Progenitor cell of endocrine pancreas (in vitro differentiated cells): ENCODE measurements at regions not wholly inside any gene's neighbourhood (a gene's known extent, or its start where the extent isn't known, plus 50 kb on each side); places are given as distances from the start of the nearest gene placed in this dataset.

Experiments
- DNase-seq: peaks from one replicate; pipeline ENCODE4 v3.0.0; 2021; ENCODE audit warnings: low spot score; ENCODE audit not compliant: unreplicated experiment
- H3K27ac Mint-ChIP-seq: 2 replicates; pipeline ENCODE4 v1.8.0; 2021; ENCODE audit warnings: mild to moderate bottlenecking, moderate library complexity, mixed read lengths
- H3K27me3 Mint-ChIP-seq: 2 replicates; pipeline ENCODE4 v1.8.0; 2021; ENCODE audit warnings: mixed read lengths
- H3K36me3 Mint-ChIP-seq: 2 replicates; pipeline ENCODE4 v1.8.0; 2022; ENCODE audit warnings: mixed read lengths; ENCODE audit not compliant: insufficient read depth
- H3K4me1 Mint-ChIP-seq: 2 replicates; pipeline ENCODE4 v1.8.0; 2021; ENCODE audit warnings: low read depth, mixed read lengths
- H3K4me3 Mint-ChIP-seq: 2 replicates; pipeline ENCODE4 v1.8.0; 2021; ENCODE audit warnings: low read depth, mild to moderate bottlenecking, moderate library complexity, mixed read lengths
- H3K9me3 Mint-ChIP-seq: 2 replicates; pipeline ENCODE4 v1.8.0; 2021; ENCODE audit warnings: low read depth, mixed read lengths
- TF ChIP-seq, protein P1 (sequence below): fragments of 200-600 bp; sonication (generic); IDR thresholded peaks from one replicate; pipeline ENCODE4 v1.5.0; 2021; ENCODE audit warnings: antibody characterized with exemption, mild to moderate bottlenecking; ENCODE audit not compliant: unreplicated experiment

DNA sequence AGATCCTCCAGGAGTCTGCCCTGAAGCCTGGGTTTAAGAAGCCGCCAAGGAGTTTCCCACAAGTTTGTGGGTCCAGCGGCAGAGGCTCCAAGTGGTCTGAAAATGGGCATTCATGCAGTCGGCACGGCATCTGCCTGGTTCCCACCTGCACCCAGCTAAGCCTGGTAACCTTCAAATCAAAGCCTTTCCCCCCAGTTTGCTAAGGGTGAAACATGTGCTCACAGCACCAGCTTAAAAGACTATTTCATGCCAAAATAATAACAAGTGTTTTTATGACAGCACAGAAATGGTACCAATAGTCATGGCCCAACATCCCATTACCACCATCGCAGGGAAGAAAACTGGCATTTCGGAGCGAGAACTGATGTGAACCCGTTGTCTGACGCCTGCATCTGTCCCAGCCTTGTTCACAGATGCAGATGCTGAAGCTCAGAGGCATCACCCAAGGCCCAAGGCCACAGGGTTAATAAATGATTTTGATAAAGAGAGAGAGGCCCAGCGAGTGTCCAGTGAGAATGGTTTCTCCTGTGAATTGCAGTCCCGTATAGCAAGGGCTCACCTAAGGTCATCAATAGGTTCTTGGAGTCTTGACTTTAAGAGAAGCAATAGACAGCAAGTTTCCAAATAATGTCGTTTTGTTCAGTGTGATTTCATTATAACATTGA is 188.0 kb upstream of the TPM1 start:
- peaks cover 7% of the 10 kb centered on the region for H3K27me3 Mint-ChIP-seq
- H3K4me3 Mint-ChIP-seq: no peak overlapping the region
- TF ChIP-seq, protein P1, sequence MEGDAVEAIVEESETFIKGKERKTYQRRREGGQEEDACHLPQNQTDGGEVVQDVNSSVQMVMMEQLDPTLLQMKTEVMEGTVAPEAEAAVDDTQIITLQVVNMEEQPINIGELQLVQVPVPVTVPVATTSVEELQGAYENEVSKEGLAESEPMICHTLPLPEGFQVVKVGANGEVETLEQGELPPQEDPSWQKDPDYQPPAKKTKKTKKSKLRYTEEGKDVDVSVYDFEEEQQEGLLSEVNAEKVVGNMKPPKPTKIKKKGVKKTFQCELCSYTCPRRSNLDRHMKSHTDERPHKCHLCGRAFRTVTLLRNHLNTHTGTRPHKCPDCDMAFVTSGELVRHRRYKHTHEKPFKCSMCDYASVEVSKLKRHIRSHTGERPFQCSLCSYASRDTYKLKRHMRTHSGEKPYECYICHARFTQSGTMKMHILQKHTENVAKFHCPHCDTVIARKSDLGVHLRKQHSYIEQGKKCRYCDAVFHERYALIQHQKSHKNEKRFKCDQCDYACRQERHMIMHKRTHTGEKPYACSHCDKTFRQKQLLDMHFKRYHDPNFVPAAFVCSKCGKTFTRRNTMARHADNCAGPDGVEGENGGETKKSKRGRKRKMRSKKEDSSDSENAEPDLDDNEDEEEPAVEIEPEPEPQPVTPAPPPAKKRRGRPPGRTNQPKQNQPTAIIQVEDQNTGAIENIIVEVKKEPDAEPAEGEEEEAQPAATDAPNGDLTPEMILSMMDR: no peak
- peaks cover 7% of the 10 kb centered on the region for H3K4me1 Mint-ChIP-seq
- no peaks in the 10 kb centered on the region for H3K36me3 Mint-ChIP-seq
- DNase-seq: no peak
- H3K27ac Mint-ChIP-seq: no peak overlapping the region
- peaks cover under 1% of the 10 kb centered on the region for H3K9me3 Mint-ChIP-seq

DNA sequence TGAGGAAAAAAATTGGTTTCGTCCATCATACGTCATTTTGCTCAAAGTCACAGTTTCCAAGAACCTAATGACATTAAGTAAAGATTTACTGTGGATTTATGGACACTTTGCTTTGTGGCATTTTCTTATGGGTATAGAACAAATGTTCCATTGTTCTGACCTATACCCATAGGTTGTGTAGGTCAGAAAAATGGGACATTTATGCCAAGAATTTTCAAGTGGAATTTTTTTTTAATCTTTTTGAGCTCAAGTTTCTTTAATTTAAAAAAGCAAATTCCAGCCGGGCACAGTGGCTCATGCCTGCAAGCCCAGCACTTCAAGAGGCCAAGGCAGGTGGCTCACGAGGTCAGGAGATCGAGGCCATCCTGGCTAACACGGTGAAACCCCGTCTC is 187.5 kb upstream of the TPM1 start:
- no peak for DNase-seq
- peaks cover 7% of the 10 kb centered on the region for H3K27me3 Mint-ChIP-seq
- H3K4me3 Mint-ChIP-seq: no peak overlapping the region

DNA sequence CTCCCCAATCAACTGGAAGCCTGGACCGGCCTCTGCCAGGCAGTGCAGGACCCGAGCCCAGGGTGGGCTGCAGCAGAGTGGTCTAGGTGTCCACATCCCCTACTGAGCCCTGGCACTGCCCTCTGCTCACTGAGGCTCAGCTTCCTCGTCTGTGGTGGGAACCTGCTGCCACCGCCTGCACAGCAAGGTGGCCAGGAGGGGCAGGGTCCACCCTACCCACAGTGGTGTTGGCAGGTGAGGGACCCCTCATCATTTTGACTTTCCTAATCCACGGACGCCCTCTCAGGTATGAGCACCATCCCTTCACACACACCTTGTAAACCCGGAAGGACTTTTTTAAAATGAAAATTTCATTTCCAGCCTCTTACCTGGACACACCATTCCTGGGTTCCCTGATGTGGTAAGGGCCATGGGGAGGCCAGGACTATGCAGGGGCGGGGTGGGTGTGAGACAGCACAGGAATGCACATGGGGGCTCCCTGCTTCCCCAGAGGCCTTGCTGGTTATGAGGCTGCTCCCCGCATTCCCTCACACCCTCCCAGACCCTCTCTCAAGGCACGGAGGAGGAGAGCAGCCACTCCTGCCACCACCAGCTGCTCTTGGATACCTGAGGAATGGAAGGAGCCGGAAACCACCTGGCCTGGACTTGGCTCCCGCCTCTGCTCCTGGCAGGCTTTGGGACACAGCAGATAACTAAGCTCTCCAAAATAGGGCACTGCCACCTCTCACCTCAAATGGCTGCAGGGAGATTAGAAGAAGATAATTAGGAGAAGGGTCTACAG is 185.9 kb upstream of the TPM1 start:
- H3K9me3 Mint-ChIP-seq: peaks cover 9% of the 10 kb centered on the region
- TF ChIP-seq, protein P1: no peak
- peaks cover 7% of the 10 kb centered on the region for H3K27me3 Mint-ChIP-seq

More for the DNA sequence above, 187.5 kb upstream of the TPM1 start:
- Mint-ChIP-seq H3K9me3 (peaks cover 3% of the 10 kb centered on the region), H3K27ac (no peak overlapping the region), H3K4me1 (peaks cover 7% of the 10 kb centered on the region), H3K36me3 (peaks cover 2% of the 10 kb centered on the region)
- TF ChIP-seq, protein P1: no peak

DNA sequence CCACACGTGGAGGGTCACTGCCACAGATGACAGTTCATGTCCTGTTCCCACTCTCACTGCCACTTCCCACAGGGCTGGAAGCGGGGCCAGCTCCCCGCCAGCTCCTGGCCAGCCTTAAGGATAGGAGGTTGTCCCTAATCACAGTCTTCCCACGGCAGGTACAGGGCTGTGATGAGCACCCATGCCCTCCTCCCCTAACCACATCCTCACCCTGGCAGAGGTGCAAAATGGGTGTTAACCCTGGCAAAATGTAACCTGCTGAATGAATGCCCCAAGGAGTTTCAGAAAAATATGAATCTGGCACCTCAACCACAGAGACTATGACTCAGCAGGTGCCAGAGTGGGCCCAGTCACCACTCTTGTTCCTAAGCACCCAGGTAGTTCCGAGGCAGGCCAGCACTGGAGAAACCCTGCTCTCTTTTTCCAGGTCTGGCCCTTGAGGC is 185.1 kb upstream of the TPM1 start:
- Mint-ChIP-seq H3K27me3 (peaks cover 7% of the 10 kb centered on the region), H3K4me3 (no peak overlapping the region), H3K27ac (no peak overlapping the region), H3K36me3 (peaks cover 2% of the 10 kb centered on the region), H3K4me1 (peaks cover 4% of the 10 kb centered on the region), H3K9me3 (peaks cover 16% of the 10 kb centered on the region)
- TF ChIP-seq, protein P1: no peak
- DNase-seq: no peak

More for the DNA sequence above, 185.9 kb upstream of the TPM1 start:
- peaks cover 2% of the 10 kb centered on the region for H3K36me3 Mint-ChIP-seq
- no peak for DNase-seq
- H3K4me3 Mint-ChIP-seq: no peak overlapping the region
- no peak overlapping the region for H3K27ac Mint-ChIP-seq
- peaks cover 4% of the 10 kb centered on the region for H3K4me1 Mint-ChIP-seq

DNA sequence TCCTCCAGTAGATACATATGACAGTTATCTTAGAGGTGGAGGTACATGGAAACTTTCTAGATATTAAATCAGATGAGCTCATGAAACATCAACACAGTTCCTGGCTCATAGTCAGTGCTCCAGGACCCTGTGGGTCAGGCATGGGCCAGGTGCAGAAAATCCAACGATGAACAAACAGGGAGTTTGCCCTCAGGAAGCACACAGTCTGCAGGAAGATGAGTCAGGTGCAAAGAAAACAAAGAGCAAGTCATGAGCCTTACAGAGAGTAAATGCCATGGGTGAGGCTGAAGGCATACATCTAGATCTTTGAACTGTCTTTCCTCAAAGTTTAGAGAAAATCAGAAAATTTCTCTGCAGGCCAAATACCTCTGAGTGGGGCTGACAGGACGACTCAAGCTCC is 184.2 kb upstream of the TPM1 start:
- Mint-ChIP-seq H3K4me3 (no peak overlapping the region), H3K27me3 (peaks cover 7% of the 10 kb centered on the region), H3K36me3 (peaks cover 4% of the 10 kb centered on the region), H3K27ac (no peak overlapping the region), H3K9me3 (peaks cover 21% of the 10 kb centered on the region), H3K4me1 (peaks cover 4% of the 10 kb centered on the region)
- no peak for DNase-seq
- TF ChIP-seq, protein P1: no peak
